OCI-LY3 (cell line): ENCODE measurements at regions not wholly inside any gene's neighbourhood (a gene's known extent, or its start where the extent isn't known, plus 50 kb on each side); places are given as distances from the start of the nearest gene placed in this dataset.
"Not testable (repeated sequence)": the region's sequence is repeated elsewhere in the genome, so short reads cannot be mapped to it uniquely, and the experiment has no call there.

Experiments
- H2AFZ ChIP-seq: fragments of 200-600, 300-600 bp; shearing (Covaris generic); 2 replicates; pipeline ENCODE4 v1.6.0; 2014; ENCODE audit warnings: antibody characterized with exemption, low read depth, low read length
- H3K27ac ChIP-seq: fragments of 200-600, 300-600 bp; sonication (generic); 2 replicates; pipeline ENCODE4 v1.5.1; 2014; ENCODE audit warnings: mild to moderate bottlenecking, low read length, moderate library complexity, mixed read lengths
- H3K27me3 ChIP-seq: fragments of 200-600, 300-600 bp; sonication (generic); 2 replicates; pipeline ENCODE4 v1.6.1; 2014; ENCODE audit warnings: low read depth, low read length, mixed read lengths
- H3K36me3 ChIP-seq: fragments of 200-600, 300-600 bp; sonication (generic); replicated peaks from 2 replicates; pipeline ENCODE3; 2014; ENCODE audit warnings: low read depth, low read length, mixed read lengths
- H3K4me1 ChIP-seq: fragments of 300-600, 200-600 bp; sonication (generic); 2 replicates; pipeline ENCODE4 v1.6.1; 2014; ENCODE audit warnings: low read length, mixed read lengths
- H3K4me2 ChIP-seq: fragments of 200-600, 300-600 bp; sonication (generic); 2 replicates; pipeline ENCODE4 v1.6.1; 2014; ENCODE audit warnings: low read length, mixed read lengths
- H3K4me3 ChIP-seq: fragments of 300-600, 200-600 bp; sonication (generic); 2 replicates; pipeline ENCODE4 v1.5.1; 2014; ENCODE audit warnings: antibody characterized with exemption, mild to moderate bottlenecking, low read length, moderate library complexity
- H3K79me2 ChIP-seq: fragments of 300-600, 200-600 bp; shearing (Covaris generic); 2 replicates; pipeline ENCODE4 v1.6.1; 2014; ENCODE audit warnings: mild to moderate bottlenecking, low read length, mixed read lengths
- H3K9ac ChIP-seq: fragments of 300-600, 200-600 bp; shearing (Covaris generic); 2 replicates; pipeline ENCODE4 v1.6.0; 2014; ENCODE audit warnings: mild to moderate bottlenecking, low read length, moderate library complexity
- H3K9me3 ChIP-seq: fragments of 200-600, 300-600 bp; shearing (Covaris generic); 2 replicates; pipeline ENCODE4 v1.6.1; 2014; ENCODE audit warnings: low read length, mixed read lengths; ENCODE audit not compliant: insufficient read depth
- H4K20me1 ChIP-seq: fragments of 200-600, 300-600 bp; sonication (generic); 2 replicates; pipeline ENCODE4 v1.6.1; 2016; ENCODE audit warnings: low read length, mixed read lengths; ENCODE audit not compliant: insufficient read depth
- EZH2phosphoT487 ChIP-seq: fragments of 200-600 bp; shearing (Covaris generic); IDR thresholded peaks from 2 replicates; pipeline ENCODE4 v1.6.1; 2018; ENCODE audit warnings: antibody characterized with exemption, mixed run types, low read depth
- TF ChIP-seq, protein P1 (sequence below): fragments of 200-600, 300-600 bp; sonication (generic); IDR thresholded peaks from 2 replicates; pipeline ENCODE4 v1.5.1; 2014; ENCODE audit warnings: antibody characterized with exemption, low read length, low read depth

DNA sequence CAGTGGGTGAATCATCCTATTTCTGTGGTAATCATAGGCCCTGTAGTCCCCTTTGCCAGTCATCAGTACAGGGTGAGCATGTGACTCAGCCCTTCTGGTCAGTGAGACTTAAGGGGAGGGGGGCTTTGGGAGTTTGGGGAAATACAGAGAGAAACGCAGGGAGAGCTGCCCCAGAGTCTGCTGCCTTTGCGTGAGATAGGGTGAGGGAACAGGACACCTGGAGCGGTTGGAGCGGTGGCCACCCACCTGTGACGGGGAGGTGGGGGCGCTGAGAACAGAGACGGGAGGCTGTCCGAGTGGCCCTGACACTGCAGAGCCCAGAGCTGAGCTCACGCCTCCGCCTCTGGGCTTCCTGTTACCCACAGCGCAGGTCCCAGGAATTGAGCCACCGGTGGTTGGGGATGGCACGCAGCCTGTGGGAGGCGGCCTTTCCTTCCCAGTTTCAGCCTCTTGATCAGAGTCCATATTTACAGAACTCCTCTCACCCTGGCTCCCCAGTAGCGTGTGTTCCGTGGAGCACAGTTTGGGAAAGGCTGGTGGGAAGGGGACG is 92.0 kb upstream of the ERCC6L2 start:
- no peaks in the 10 kb centered on the region for H3K4me1 ChIP-seq
- no peaks in the 10 kb centered on the region for H3K27me3 ChIP-seq
- H3K4me3 ChIP-seq = no peak overlapping the region
- no peaks in the 10 kb centered on the region for H4K20me1 ChIP-seq
- no peaks in the 10 kb centered on the region for H3K36me3 ChIP-seq
- TF ChIP-seq, protein P1, sequence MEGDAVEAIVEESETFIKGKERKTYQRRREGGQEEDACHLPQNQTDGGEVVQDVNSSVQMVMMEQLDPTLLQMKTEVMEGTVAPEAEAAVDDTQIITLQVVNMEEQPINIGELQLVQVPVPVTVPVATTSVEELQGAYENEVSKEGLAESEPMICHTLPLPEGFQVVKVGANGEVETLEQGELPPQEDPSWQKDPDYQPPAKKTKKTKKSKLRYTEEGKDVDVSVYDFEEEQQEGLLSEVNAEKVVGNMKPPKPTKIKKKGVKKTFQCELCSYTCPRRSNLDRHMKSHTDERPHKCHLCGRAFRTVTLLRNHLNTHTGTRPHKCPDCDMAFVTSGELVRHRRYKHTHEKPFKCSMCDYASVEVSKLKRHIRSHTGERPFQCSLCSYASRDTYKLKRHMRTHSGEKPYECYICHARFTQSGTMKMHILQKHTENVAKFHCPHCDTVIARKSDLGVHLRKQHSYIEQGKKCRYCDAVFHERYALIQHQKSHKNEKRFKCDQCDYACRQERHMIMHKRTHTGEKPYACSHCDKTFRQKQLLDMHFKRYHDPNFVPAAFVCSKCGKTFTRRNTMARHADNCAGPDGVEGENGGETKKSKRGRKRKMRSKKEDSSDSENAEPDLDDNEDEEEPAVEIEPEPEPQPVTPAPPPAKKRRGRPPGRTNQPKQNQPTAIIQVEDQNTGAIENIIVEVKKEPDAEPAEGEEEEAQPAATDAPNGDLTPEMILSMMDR = no peak
- TF ChIP-seq EZH2phosphoT487 = no peak
- no peak overlapping the region for H3K4me2 ChIP-seq
- no peaks in the 10 kb centered on the region for H3K9me3 ChIP-seq
- no peak overlapping the region for H2AFZ ChIP-seq
- H3K79me2 ChIP-seq = no peaks in the 10 kb centered on the region
- H3K27ac ChIP-seq = no peak overlapping the region
- H3K9ac ChIP-seq = no peak overlapping the region

DNA sequence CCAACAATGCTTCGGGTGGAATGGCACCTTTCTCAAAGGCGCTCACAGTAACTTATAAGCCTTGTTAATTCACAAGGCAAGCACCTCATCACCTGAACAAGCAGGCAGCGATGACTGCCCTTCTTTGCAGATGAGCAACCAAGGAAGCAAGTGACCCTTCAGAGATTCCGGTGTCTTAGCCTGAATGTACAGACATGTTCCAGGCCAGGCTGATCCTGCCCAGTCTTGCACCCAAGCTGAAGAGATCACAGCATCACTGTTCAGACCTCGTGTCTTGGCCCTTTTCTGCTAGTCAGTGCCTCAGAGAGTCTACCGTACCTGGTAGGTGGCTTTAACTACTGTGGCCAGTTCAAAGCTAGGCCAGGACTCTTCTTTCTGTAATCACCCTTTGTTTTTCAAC is 94.7 kb upstream of the ERCC6L2 start:
- Histone ChIP-seq H4K20me1 (no peaks in the 10 kb centered on the region), H3K36me3 (no peaks in the 10 kb centered on the region), H3K79me2 (no peaks in the 10 kb centered on the region), H3K4me2 (no peak overlapping the region), H3K27me3 (no peaks in the 10 kb centered on the region), H2AFZ (no peak overlapping the region), H3K9ac (no peak overlapping the region), H3K4me3 (no peak overlapping the region), H3K4me1 (no peaks in the 10 kb centered on the region), H3K27ac (no peak overlapping the region), H3K9me3 (no peaks in the 10 kb centered on the region)
- TF ChIP-seq, protein P1 = no peak
- TF ChIP-seq EZH2phosphoT487 = no peak

- Histone ChIP-seq H3K36me3 (no peaks in the 10 kb centered on the region), H3K9ac (no peak overlapping the region), H4K20me1 (no peaks in the 10 kb centered on the region), H3K27ac (no peak overlapping the region), H2AFZ (no peak overlapping the region), H3K4me1 (no peaks in the 10 kb centered on the region), H3K9me3 (no peaks in the 10 kb centered on the region), H3K27me3 (no peaks in the 10 kb centered on the region), H3K4me3 (no peak overlapping the region), H3K4me2 (no peak overlapping the region), H3K79me2 (no peaks in the 10 kb centered on the region)
- TF ChIP-seq, protein P1 = no peak
- no peak for TF ChIP-seq EZH2phosphoT487
Observed at GRCh38 chr9:95780121-95780520, 95.4 kb upstream of the ERCC6L2 start.

GRCh38 chr9:95779597-95779996 is 95.9 kb upstream of the ERCC6L2 start:
- not testable (repeated sequence) for H3K27me3 ChIP-seq, H2AFZ ChIP-seq, H3K9me3 ChIP-seq, H3K4me2 ChIP-seq, H3K27ac ChIP-seq, H4K20me1 ChIP-seq, H3K4me3 ChIP-seq, H3K36me3 ChIP-seq, H3K79me2 ChIP-seq, H3K9ac ChIP-seq, H3K4me1 ChIP-seq

DNA sequence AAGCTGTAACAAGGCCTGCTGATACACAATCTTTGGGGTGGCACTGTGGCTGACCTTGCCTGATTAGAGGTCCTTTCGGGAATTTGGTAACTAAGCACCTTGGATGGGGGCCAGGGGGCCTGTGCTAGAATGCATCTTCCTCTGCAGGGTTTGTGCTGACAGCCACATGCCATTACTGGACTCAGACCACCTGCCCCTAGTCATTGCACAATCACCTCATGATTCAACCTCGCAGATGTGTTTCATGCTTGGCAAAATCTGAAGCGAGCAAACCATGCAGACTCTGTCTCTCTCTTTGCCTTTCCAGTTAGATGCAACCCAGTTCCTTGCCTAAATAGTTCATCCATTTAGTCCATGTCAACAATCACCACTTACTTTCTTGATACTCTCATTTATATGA is 96.5 kb upstream of the ERCC6L2 start:
- Histone ChIP-seq H3K9ac (no peak overlapping the region), H2AFZ (no peak overlapping the region), H3K36me3 (no peaks in the 10 kb centered on the region), H3K79me2 (no peaks in the 10 kb centered on the region), H3K4me2 (no peak overlapping the region), H3K27me3 (no peaks in the 10 kb centered on the region), H4K20me1 (no peaks in the 10 kb centered on the region), H3K9me3 (no peaks in the 10 kb centered on the region), H3K27ac (no peak overlapping the region), H3K4me3 (no peak overlapping the region), H3K4me1 (no peaks in the 10 kb centered on the region)
- TF ChIP-seq, protein P1 = no peak
- TF ChIP-seq EZH2phosphoT487 = no peak
